Gastroesophageal sphincter (tissue), 3 donors: ENCODE measurements at regions not wholly inside any gene's neighbourhood (a gene's known extent, or its start where the extent isn't known, plus 50 kb on each side); places are given as distances from the start of the nearest gene placed in this dataset.

Source experiments
- EP300 ChIP-seq: sonication (generic); formaldehyde crosslinking; IDR thresholded peaks from one replicate; pipeline ENCODE4 v1.6.1; 2017; ENCODE audit warnings: antibody characterized with exemption, mild to moderate bottlenecking
- POLR2A ChIP-seq, 2 donors: fragments of 450-650 bp; IDR thresholded peaks; one replicate each; pipeline ENCODE4 v1.6.1; 2017; ENCODE audit warnings: antibody characterized with exemption in 2 of 2, mild to moderate bottlenecking in 2 of 2, moderate library complexity in 1 of 2
- POLR2AphosphoS5 ChIP-seq: sonication (generic); formaldehyde crosslinking; IDR thresholded peaks from one replicate; pipeline ENCODE4 v1.6.1; 2017; ENCODE audit warnings: antibody characterized with exemption
- TF ChIP-seq, protein P1 (sequence below), 4 experiments: fragments of 200-600 bp in 2 of 4; fragments of 450-650 bp in 2 of 4; sonication (generic) in 1 of 4; IDR thresholded peaks; one replicate each; pipeline ENCODE4 v1.5.1; 2017 to 2019; ENCODE audit warnings: antibody characterized with exemption in 4 of 4, mild to moderate bottlenecking in 2 of 4, moderate library complexity in 2 of 4

DNA sequence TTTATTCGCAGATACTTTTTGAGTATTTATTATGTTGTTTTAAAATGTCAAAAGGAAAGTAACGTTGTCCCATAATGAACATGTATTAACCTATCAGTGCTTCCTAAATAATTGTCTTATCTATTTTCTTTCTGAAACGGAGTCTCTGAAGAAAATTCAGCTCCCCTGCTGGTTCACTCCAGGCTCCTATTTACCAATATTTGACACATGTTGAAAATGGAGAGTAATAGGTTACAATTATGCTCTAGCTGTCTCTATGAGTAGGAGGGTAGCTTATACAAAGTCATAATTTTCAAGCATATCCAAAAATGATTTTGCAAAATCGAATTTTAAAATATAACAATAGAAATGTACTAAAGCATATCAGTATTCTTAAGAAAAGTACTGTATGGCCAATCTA, 844.1 kb downstream of the CDH18 start:
- TF ChIP-seq, protein P1, sequence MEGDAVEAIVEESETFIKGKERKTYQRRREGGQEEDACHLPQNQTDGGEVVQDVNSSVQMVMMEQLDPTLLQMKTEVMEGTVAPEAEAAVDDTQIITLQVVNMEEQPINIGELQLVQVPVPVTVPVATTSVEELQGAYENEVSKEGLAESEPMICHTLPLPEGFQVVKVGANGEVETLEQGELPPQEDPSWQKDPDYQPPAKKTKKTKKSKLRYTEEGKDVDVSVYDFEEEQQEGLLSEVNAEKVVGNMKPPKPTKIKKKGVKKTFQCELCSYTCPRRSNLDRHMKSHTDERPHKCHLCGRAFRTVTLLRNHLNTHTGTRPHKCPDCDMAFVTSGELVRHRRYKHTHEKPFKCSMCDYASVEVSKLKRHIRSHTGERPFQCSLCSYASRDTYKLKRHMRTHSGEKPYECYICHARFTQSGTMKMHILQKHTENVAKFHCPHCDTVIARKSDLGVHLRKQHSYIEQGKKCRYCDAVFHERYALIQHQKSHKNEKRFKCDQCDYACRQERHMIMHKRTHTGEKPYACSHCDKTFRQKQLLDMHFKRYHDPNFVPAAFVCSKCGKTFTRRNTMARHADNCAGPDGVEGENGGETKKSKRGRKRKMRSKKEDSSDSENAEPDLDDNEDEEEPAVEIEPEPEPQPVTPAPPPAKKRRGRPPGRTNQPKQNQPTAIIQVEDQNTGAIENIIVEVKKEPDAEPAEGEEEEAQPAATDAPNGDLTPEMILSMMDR (IDR thresholded peaks at IDR 0.05) = no peak
- TF ChIP-seq POLR2A (IDR thresholded peaks at IDR 0.05) (no peak), POLR2AphosphoS5 (no peak), EP300 (no peak)
